ENCODE measurements at regions not wholly inside any gene's neighbourhood (a gene's known extent, or its start where the extent isn't known, plus 50 kb on each side); places are given as distances from the start of the nearest gene placed in this dataset.

DNA sequence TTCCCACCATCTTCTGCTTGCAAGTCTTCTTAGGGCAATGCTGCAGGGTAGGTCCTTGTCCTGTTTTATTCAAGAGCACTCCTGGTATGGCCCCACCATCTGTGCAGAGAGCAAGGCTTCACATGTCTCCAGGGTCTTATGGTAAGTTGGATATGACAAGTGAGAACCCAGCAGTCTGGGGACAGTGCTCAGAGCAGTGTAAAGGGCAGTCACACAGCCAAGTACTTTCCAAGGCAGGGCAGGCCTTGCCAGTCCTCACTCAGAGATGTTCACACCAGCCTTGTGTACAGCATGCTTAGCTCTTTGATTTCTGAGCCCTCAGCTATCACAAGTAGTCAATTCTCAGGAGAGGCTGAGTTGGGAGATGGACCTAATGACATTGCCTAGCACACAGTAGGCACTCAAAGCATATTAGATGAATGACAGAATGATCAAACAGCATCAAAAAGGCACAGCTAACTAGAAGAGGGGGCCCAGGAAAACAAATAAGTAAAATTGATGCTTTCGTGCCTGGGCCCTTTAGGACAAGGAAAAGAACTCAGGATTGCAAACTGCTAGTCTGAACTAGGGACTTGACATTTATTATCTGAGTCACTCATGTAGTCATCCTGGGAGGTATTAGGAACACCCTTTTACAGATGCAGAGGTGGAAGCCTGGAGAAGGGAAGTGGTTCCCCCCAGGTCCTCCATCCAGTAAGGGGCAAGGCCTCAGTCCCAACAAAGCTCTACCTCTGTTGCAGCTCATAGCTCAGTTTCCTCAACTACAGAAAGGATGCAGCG is 86.7 kb upstream of the CTAGE1 start:
- Histone ChIP-seq H3K9me3 (ENCODE audit: insufficient read depth, low read depth, low read length) (0 out of 2 replicates have a peak, but pooled peaks cover 6% of the 10 kb centered on the region), H3K27me3 (ENCODE audit: insufficient read depth, low read length) (no peaks in the 10 kb centered on the region), H3K4me1 (ENCODE audit: insufficient read depth, low read length) (no peaks in the 10 kb centered on the region), H3K4me3 (ENCODE audit: low read length) (no peak overlapping the region), H3K9ac (ENCODE audit: low read depth, low read length) (no peak overlapping the region), H3K36me3 (ENCODE audit: insufficient read depth, low read length) (no peaks in the 10 kb centered on the region), H3K27ac (ENCODE audit: low read depth, low read length) (no peak overlapping the region)
- WGBS, result 94% methylated on average over 2 of the region's 2 CpGs

DNA sequence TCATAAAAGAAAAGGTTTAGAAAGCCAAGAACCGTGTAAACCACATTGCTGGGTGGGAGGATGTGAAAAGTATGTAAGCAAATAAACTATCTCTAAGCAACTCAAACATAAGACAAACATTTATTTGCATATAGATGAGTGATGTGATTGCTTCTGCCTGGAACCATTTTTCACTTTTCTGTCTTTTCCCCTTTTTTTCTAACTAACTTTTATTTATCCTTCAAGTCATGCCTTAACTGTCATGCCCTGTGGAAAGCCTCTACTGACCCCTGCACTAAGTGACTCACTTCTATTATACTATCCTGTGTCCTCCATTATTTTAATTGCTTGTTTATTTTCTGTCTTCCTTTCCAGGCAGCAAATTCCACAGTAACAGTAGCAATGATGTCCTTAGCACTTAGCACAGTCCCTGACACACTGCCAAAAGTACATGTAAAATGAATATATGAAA is 87.5 kb upstream of the CTAGE1 start:
- Histone ChIP-seq H3K9ac (ENCODE audit: low read depth, low read length) (no peak overlapping the region), H3K27ac (ENCODE audit: low read depth, low read length) (no peak overlapping the region), H3K4me3 (ENCODE audit: low read length) (no peak overlapping the region), H3K36me3 (ENCODE audit: insufficient read depth, low read length) (no peaks in the 10 kb centered on the region), H3K4me1 (ENCODE audit: insufficient read depth, low read length) (no peaks in the 10 kb centered on the region), H3K9me3 (ENCODE audit: insufficient read depth, low read depth, low read length) (no peaks in the 10 kb centered on the region), H3K27me3 (ENCODE audit: insufficient read depth, low read length) (no peaks in the 10 kb centered on the region)
- 80% methylated on average over 1 of the region's 1 CpG for WGBS

DNA sequence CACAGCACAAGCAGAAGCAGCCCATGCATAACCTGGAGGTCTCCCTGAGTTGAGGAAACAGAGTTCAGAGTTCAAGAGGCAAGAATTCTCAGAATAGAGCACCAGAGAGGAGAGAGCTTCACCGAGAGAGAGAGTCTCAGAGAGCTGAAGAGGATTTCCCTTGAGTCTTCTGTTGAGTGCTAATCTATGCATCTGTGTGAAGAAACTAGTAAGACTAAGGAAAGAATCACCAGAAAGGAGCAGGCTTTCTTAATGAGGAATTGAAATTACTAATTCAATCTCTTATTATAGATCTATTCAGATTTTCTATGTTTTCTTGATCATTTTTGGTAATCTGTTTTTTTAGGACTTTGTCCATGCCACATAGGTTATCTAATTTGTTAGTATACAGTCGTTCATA is 89.3 kb upstream of the CTAGE1 start:
- H3K36me3 ChIP-seq (ENCODE audit: insufficient read depth, low read length), result no peaks in the 10 kb centered on the region
- H3K4me3 ChIP-seq (ENCODE audit: low read length), result no peak overlapping the region
- H3K9me3 ChIP-seq (ENCODE audit: insufficient read depth, low read depth, low read length), result no peaks in the 10 kb centered on the region
- no peak overlapping the region for H3K27ac ChIP-seq (ENCODE audit: low read depth, low read length)
- WGBS, result 88% methylated on average over 1 of the region's 2 CpGs
- no peaks in the 10 kb centered on the region for H3K4me1 ChIP-seq (ENCODE audit: insufficient read depth, low read length)
- H3K27me3 ChIP-seq (ENCODE audit: insufficient read depth, low read length), result no peaks in the 10 kb centered on the region
- no peak overlapping the region for H3K9ac ChIP-seq (ENCODE audit: low read depth, low read length)

DNA sequence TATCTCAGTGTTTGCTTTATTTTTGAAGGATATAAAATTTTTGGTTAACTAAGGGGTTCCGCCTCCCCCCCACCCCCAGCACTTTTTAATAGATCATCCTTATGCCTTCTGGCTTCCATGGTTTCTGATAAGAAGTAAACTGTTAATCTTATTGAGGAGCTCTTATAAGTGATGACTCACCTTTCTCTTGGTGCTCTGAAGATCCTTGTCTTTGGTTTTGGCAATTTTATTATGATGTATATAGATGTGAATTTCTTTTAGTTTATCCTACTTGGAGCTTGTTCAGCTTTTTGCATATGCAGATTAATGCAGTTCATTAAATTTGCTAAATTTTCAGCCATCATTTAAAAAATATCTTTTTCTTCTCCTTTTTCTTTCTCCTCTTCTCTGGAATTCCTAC is 91.7 kb upstream of the CTAGE1 start:
- H3K36me3 ChIP-seq (ENCODE audit: insufficient read depth, low read length), result no peaks in the 10 kb centered on the region
- no peaks in the 10 kb centered on the region for H3K9me3 ChIP-seq (ENCODE audit: insufficient read depth, low read depth, low read length)
- WGBS, result no CpG with 5 or more reads among the region's 1 CpG
- H3K4me1 ChIP-seq (ENCODE audit: insufficient read depth, low read length), result no peaks in the 10 kb centered on the region
- H3K27me3 ChIP-seq (ENCODE audit: insufficient read depth, low read length), result no peaks in the 10 kb centered on the region
- no peak overlapping the region for H3K9ac ChIP-seq (ENCODE audit: low read depth, low read length)
- no peak overlapping the region for H3K4me3 ChIP-seq (ENCODE audit: low read length)
- no peak overlapping the region for H3K27ac ChIP-seq (ENCODE audit: low read depth, low read length)

DNA sequence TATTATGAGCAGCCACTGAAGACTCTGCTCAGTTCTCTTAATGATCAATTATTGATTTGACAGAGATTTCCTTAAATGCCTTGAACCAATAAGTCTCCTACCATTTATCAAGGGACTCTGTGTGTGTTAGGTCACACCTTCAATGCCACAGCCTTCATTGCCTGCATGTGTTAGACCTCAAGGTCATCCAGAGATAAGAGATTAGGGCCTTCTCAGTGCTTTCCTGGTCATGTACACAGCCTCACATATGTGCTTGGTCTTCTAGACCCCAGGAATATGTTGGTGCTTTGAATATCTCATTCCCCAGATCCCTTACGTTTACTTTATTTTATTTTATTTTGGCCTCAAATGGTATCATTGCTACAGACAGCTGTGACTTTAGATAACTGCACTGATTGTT is 93.0 kb upstream of the CTAGE1 start:
- Histone ChIP-seq H3K4me3 (ENCODE audit: low read length) (no peak overlapping the region), H3K9me3 (ENCODE audit: insufficient read depth, low read depth, low read length) (no peaks in the 10 kb centered on the region), H3K36me3 (ENCODE audit: insufficient read depth, low read length) (no peaks in the 10 kb centered on the region), H3K27me3 (ENCODE audit: insufficient read depth, low read length) (no peaks in the 10 kb centered on the region), H3K9ac (ENCODE audit: low read depth, low read length) (no peak overlapping the region), H3K27ac (ENCODE audit: low read depth, low read length) (no peak overlapping the region), H3K4me1 (ENCODE audit: insufficient read depth, low read length) (no peaks in the 10 kb centered on the region)
- WGBS, result no CpG with 5 or more reads among the region's 1 CpG

DNA sequence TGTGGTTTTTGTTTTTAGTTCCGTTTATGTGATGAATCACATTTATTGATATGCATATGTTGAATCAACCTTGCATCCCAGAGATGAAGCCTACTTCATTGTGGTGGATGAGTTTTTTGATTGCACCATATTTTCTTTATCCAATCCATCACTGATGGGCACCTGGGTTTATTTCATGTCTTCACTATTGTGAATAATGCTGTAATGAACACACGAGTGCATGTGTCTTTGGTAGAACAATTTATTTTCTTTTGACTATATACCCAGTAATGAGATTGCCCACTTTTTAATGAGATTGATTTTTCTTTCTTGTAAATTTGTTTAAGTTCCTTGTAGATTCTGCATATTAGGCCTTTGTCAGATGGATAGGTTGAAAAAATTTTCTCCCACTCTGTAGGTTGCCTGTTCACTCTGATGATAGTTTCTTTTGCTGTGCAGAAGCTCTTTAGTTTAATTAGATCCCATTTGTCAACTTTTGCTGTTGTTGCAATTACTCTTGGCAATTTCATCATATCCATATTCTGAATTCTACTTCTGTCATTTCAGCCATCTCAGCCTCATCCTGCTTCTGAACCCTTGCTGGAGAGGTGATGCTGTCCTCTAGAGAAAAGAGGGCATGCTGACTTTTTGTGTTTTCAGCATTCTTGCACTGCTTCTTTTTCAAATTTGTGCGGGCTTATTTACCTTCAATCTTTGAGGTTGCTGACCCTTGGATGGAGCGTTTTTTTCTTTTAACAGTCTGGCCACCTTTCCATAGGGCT is 96.2 kb upstream of the CTAGE1 start:
- 100% methylated on average over 2 of the region's 4 CpGs for WGBS
- H3K36me3 ChIP-seq (ENCODE audit: insufficient read depth, low read length), result no peaks in the 10 kb centered on the region
- no peak overlapping the region for H3K27ac ChIP-seq (ENCODE audit: low read depth, low read length)
- H3K4me3 ChIP-seq (ENCODE audit: low read length), result no peak overlapping the region
- H3K9ac ChIP-seq (ENCODE audit: low read depth, low read length), result no peak overlapping the region
- H3K27me3 ChIP-seq (ENCODE audit: insufficient read depth, low read length), result no peaks in the 10 kb centered on the region
- no peaks in the 10 kb centered on the region for H3K4me1 ChIP-seq (ENCODE audit: insufficient read depth, low read length)
- no peaks in the 10 kb centered on the region for H3K9me3 ChIP-seq (ENCODE audit: insufficient read depth, low read depth, low read length)

DNA sequence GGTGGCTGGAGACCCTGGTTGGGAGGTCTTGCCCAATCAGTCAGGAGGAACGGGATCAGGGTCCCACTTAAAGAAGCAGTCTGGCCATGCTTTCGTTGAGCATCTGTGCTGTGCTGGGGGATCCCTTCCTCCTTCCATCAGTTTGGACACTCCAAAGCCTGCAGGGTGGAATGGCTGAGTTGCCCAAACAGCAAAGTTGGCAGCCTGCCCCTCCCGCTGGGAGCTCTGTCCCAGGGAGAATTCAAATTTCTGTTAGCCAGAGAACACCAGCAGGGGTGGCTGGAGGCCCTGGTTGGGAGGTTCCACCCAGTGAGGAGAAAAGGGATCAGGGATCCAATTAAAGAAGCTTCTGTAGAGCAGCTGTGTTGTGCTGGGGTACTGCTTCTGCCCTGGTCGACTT is 96.9 kb upstream of the CTAGE1 start:
- H3K36me3 ChIP-seq (ENCODE audit: insufficient read depth, low read length), result no peaks in the 10 kb centered on the region
- no peaks in the 10 kb centered on the region for H3K4me1 ChIP-seq (ENCODE audit: insufficient read depth, low read length)
- no peaks in the 10 kb centered on the region for H3K27me3 ChIP-seq (ENCODE audit: insufficient read depth, low read length)
- no peak overlapping the region for H3K27ac ChIP-seq (ENCODE audit: low read depth, low read length)
- 97% methylated on average over 4 of the region's 4 CpGs for WGBS
- no peak overlapping the region for H3K4me3 ChIP-seq (ENCODE audit: low read length)
- H3K9ac ChIP-seq (ENCODE audit: low read depth, low read length), result no peak overlapping the region
- H3K9me3 ChIP-seq (ENCODE audit: insufficient read depth, low read depth, low read length), result no peaks in the 10 kb centered on the region

DNA sequence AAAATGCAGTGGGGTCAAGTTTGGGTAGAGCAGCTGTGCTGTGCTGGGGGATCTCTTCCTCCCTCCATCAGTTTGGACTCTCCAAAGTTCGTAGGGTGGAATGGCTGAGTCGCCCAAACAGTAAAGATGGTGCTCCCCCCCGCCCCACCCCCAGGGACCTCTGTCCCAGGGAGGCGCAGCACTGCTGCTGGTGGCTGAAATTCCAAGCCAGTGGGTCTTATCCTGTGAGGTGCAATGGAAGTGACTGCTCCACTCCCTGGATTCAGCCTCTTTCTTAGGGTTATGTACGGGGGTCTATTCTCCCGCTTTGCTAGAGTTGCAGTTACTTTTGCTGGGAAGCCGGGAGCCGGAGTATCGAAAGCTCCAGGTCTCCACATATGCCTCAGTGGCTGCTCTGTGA is 97.5 kb upstream of the CTAGE1 start:
- WGBS, result 97% methylated on average over 9 of the region's 9 CpGs

DNA sequence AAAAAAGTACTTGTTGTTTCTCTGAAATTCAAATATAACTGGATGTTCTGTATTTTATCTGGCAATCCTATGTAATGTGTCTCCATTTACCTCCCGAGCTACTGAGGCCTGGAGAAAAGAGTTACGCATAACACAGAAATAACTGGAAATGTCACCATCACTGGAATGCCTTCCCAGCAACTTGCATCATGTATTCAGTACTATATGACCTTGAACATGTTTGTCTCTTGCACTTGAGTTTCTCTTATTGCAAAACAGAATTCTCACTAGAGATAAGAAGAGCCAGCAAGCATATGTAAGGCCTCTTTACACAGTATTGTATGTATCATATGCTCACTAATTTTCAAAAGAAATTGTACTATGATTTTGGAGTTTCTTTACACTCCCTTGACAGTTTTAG is 99.6 kb upstream of the CTAGE1 start:
- no peak overlapping the region for H3K9ac ChIP-seq (ENCODE audit: low read depth, low read length)
- no peaks in the 10 kb centered on the region for H3K9me3 ChIP-seq (ENCODE audit: insufficient read depth, low read depth, low read length)
- H3K4me1 ChIP-seq (ENCODE audit: insufficient read depth, low read length), result no peaks in the 10 kb centered on the region; the same call in 1 of the 2 replicates
- 98% methylated on average over 2 of the region's 2 CpGs for WGBS
- no peaks in the 10 kb centered on the region for H3K36me3 ChIP-seq (ENCODE audit: insufficient read depth, low read length)
- no peaks in the 10 kb centered on the region for H3K27me3 ChIP-seq (ENCODE audit: insufficient read depth, low read length)
- no peak overlapping the region for H3K4me3 ChIP-seq (ENCODE audit: low read length)
- H3K27ac ChIP-seq (ENCODE audit: low read depth, low read length), result no peak overlapping the region

More for the DNA sequence above, 97.5 kb upstream of the CTAGE1 start:
- no peak overlapping the region for H3K9ac ChIP-seq (ENCODE audit: low read depth, low read length)
- H3K27ac ChIP-seq (ENCODE audit: low read depth, low read length), result no peak overlapping the region
- no peaks in the 10 kb centered on the region for H3K9me3 ChIP-seq (ENCODE audit: insufficient read depth, low read depth, low read length)
- H3K36me3 ChIP-seq (ENCODE audit: insufficient read depth, low read length), result no peaks in the 10 kb centered on the region
- no peaks in the 10 kb centered on the region for H3K4me1 ChIP-seq (ENCODE audit: insufficient read depth, low read length)
- no peak overlapping the region for H3K4me3 ChIP-seq (ENCODE audit: low read length)
- no peaks in the 10 kb centered on the region for H3K27me3 ChIP-seq (ENCODE audit: insufficient read depth, low read length)

DNA sequence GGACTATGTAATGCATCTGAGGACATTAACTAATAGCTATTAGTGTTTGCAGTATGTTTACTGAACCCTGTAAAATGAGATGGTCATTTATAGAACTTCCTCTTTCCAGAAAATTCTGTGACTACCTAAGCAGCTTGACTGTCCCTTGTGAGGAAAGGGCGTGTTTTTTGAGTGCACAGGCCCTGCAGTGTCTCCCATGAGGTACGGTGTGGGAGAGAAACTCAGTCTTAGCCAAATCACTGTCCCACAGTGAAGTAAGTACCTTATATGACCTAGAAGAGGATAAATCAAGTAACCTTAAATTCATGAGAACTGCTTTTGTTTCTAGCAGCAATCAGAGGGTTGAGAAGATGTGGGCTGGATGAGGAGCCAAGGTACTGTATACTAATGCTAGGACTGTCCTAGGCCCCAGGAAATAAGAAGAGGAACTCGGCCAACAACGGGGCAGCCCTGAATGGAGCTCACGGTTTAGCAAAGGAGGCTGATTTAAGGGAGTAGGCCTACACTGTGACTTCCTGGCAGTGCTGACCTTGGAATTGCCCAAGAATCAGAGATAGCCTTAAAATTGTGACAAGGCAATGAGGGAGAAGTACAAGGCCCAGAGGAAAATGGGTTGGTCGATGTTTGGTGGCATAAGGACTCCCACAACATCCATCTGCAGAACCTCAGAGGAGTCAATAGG is 103.5 kb upstream of the CTAGE1 start:
- H3K36me3 ChIP-seq (ENCODE audit: insufficient read depth, low read length), result no peaks in the 10 kb centered on the region
- H3K9ac ChIP-seq (ENCODE audit: low read depth, low read length), result no peak overlapping the region
- H3K9me3 ChIP-seq (ENCODE audit: insufficient read depth, low read depth, low read length), result no peaks in the 10 kb centered on the region
- no peak overlapping the region for H3K27ac ChIP-seq (ENCODE audit: low read depth, low read length)
- no peaks in the 10 kb centered on the region; the same call in 1 of the 2 replicates for H3K4me1 ChIP-seq (ENCODE audit: insufficient read depth, low read length)
- H3K4me3 ChIP-seq (ENCODE audit: low read length), result no peak overlapping the region
- H3K27me3 ChIP-seq (ENCODE audit: insufficient read depth, low read length), result no peaks in the 10 kb centered on the region
- 78% methylated on average over 6 of the region's 6 CpGs for WGBS

DNA sequence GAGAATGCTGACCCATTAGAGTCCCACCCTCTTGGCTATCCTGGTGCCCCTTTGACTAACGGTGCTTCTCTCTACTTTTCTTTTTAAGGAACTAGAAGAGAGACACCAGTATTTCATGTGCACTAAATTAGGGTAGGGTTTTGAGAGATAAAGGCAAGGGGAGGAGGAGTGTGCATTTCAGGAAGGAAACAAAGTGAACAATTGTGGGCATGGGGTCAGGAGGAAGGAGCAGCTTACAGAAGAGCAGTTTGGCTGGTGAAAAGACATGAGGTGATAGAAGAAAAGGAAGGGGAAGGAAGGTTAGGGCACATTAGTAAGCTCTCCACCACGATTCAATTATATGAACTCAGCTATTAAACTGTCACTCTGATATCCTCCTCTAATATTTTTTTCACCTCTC is 105.8 kb upstream of the CTAGE1 start:
- 84% methylated on average over 2 of the region's 2 CpGs for WGBS
- Histone ChIP-seq H3K9me3 (ENCODE audit: insufficient read depth, low read depth, low read length) (no peaks in the 10 kb centered on the region), H3K4me3 (ENCODE audit: low read length) (no peak overlapping the region), H3K27me3 (ENCODE audit: insufficient read depth, low read length) (no peaks in the 10 kb centered on the region), H3K36me3 (ENCODE audit: insufficient read depth, low read length) (no peaks in the 10 kb centered on the region), H3K4me1 (ENCODE audit: insufficient read depth, low read length) (no peaks in the 10 kb centered on the region; the same call in 1 of the 2 replicates), H3K9ac (ENCODE audit: low read depth, low read length) (no peak overlapping the region), H3K27ac (ENCODE audit: low read depth, low read length) (no peak overlapping the region)
